T47D (cell line): ENCODE measurements at regions not wholly inside any gene's neighbourhood (a gene's known extent, or its start where the extent isn't known, plus 50 kb on each side); places are given as distances from the start of the nearest gene placed in this dataset.

Experiments
- DNase-seq, 2 experiments: peaks; one replicate each; pipeline versions ENCODE4 v3.0.0 to v3.0.0-alpha.2; 2011 to 2012; ENCODE audit warnings: low read depth in 1 of 2, low spot score in 1 of 2
- JUND ChIP-seq: IDR thresholded peaks from 2 replicates; pipeline ENCODE4 v1.6.1; 2012; ENCODE audit warnings: low read depth
- in situ Hi-C: cut with HindIII; loops from 2 replicates; pipeline ENCODE4 v1.10.0; 2016; ENCODE audit warnings: low sequenced_read_pairs, low pct_unique_long_range_greater_than_20kb

DNA sequence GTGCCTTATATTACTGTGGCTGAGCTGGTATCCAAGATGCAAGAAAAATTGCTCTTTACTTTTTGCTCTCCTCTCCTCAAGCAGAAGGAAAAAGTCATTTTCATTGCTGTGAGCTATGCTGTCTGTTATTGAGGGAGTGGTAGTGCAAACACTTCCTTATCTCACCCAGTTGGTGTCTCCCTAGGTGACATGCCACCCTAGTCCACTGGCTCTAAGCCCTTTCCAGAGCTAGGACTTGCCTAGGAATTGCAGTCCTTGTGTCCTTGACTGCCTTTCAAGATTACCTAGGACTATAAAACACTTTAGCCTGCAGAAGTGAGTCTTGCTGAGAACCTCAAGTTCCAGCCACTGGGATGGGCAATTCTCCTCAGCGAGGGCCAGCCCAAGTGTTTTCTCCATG is 458.3 kb downstream of the MRPL39 start:
- DNase-seq, result no peak
- in situ Hi-C loops, result no loop called here

DNA sequence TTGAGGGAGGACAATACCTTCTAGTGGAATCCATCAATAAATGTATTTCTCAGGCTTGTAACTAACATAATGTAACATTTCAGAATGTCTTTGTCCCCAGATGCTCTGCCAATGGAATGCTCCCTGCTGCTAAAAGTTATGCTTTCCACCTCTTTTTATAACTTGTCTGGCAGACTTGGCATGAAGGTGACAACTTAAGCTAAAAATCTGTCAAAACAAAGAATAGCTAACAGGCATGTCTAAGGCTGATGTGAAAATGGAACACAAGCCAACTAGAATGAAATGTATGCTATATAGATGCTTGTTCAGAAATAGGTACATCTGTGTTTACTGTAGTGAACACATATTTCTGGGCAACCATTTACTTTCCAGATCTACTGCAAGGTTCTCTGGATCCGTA is 467.9 kb downstream of the MRPL39 start:
- no peak for DNase-seq
- no peak for TF ChIP-seq JUND
- in situ Hi-C loops, result no loop called here

More for the DNA sequence above, 458.3 kb downstream of the MRPL39 start:
- TF ChIP-seq JUND, result no peak

DNA sequence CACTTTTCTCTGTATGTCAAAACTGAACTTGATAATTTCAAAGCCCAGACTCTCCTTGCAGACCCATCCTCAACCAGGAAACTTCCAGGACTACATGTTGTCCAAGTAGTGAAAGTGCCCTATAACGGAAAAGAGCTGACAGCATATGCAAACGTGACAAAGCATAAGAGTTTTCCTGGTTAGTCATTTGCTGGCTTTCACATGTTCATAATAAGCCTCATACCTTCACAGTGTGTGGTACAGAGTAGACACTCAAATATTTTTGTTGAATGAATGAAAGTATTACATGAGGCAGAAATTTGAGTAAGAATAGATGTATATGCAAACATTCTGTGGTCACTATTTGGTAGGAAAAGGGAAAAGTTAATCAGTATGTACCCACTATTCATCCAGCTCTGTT is 473.3 kb downstream of the MRPL39 start:
- DNase-seq, result no peak

DNA sequence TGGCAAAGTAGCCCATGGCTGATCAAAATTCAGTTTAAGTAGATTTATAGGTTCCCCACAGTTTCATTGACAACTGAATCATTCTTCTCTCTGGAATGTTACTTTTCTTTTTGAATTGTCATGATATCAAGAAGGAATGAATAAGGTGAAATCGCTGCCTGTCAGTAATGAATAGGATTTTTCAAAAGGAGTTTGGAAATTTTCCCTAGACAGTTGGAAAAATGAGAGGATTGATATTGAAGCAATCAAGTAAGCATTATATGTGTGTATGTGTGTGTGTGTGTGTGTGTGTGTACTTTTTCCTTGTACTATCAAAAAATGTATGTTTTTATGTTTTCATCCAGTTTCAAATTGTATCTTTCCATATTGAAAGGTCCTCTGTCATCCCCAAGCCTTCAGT is 479.5 kb downstream of the MRPL39 start:
- no peak for TF ChIP-seq JUND
- in situ Hi-C loops, result no loop called here
- DNase-seq, result no peak

More for the DNA sequence above, 473.3 kb downstream of the MRPL39 start:
- TF ChIP-seq JUND, result no peak
- in situ Hi-C loops, result no loop called here

DNA sequence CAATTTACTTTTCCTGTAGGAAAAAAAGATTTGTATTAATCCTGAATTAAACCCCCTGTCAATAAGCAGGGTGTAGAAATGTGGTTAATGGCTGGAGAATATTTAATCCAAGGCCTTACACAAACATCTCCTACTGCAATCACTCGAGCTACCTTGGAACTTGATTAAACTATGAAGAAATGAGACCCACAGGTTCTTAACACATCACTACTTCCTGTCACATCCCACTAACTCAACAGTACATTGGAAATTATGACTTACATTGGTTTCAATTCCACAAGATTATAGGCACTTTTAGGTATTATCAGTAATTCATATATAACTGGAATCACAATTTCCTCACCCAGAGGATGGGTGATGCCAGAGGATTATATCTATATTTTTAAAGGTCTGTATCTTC is 480.3 kb downstream of the MRPL39 start:
- in situ Hi-C loops, result no loop called here
- no peak for TF ChIP-seq JUND
- no peak for DNase-seq

DNA sequence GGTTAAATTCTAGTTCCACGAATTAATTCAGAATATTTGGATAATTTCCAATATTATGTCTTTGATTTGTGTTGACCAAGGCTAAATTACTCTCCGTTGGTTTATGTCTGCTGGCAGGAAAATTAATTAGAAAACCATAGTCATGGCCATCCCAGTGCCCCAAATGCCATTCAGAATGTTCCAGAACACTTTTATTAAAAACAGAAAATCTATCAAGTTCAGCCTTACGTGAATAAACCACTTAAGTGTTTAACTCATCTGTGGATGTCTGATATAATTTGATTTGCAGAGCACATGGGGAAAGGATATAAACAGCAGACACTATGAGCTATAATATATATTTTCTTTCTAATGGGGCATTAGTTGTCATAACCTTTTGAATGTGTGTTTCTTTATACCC is 480.7 kb downstream of the MRPL39 start:
- DNase-seq, result no peak
- TF ChIP-seq JUND, result no peak
- in situ Hi-C loops, result no loop called here

DNA sequence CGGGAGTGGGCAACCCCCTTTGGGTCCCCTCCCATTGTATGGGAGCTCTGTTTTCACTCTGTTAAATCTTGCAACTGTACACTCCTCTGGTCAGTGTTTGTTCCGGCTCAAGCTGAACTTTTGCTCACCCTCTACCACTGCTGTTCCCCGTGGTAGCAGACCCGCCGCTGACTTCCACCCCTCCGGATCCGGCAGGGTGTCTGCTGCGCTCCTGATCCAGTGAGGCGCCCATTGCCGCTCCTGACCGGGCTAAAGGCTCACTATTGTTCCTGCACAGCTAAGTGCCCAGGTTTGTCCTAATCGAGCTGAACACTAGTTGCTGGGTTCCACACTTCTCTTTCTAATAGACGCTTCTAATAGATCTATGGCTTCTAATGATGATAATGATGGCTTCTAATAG is 488.6 kb downstream of the MRPL39 start:
- DNase-seq, result no peak
- no peak for TF ChIP-seq JUND
- in situ Hi-C loops, result no loop called here

DNA sequence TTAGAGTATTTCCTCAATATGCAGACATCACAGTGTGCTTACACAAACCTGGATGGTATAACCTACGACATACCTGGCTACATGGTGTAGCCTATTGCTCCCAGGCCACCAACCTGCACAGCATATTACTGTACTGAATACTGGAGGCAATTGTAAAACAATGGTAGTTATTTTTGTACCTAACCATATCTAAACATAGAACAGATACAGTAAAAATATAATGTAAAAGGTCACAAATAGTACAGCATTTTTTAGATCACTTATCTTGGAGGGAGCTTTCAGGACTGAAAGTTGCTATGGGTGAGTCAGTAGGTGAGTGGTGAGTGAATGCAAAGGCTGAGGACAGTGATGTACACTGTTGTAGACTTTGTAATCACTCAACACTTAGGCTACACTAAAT is 492.3 kb downstream of the MRPL39 start:
- no peak for TF ChIP-seq JUND
- in situ Hi-C loops, result no loop called here
- DNase-seq, result no peak

DNA sequence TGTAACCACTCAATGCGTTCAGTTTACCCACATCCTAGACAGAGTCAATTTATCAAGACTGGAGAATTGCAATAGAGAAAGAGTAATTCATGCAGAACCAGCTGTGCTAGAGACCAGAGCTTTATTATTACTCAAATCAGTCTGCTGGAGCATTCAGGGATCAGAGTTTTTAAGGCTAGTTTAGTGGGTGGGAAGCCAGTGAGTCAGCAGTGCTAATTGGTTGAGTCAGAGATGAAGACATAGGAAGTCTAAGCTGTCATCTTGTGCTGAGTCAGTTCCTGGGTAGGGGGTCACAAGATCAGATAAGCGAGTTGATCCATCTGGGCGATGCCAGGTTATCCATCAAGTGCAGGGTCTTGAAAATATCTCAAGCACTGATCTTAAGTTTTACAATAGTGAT is 499.6 kb downstream of the MRPL39 start:
- DNase-seq, result no peak
- TF ChIP-seq JUND, result no peak
- in situ Hi-C loops, result no loop called here

DNA sequence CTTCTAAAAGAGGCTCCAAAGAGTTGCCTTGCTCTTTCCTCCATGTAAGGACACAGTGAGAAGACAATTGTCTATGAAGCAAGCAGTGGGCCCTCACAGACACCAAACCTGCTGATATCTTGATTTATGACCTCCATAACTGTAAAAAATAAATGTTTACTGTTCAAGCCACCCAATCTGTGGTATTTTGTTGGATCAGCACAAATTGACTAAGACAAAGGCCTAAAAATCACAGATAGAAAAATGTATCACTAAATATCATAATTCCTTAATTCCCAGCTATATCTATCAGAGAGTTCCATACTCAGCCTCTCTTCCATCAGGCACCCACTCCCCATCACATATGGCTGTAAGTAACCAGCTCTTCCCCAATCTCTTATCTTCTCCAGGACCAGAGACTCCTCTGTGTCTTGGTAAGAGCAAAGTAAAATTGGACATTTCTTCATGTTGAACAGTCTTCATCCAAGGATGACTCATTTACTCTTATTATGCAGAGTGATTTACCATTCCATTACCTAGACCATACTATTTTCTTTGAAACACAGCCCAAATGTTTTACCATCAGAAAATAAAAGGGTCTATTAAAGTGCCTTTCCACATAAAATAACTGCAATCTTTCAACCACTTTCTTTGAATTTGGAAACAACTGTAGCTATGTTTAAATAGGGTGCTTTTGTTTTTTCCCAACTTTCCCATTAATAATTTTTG is 503.6 kb downstream of the MRPL39 start:
- DNase-seq, result no peak
- in situ Hi-C loops, result no loop called here
- no peak for TF ChIP-seq JUND

DNA sequence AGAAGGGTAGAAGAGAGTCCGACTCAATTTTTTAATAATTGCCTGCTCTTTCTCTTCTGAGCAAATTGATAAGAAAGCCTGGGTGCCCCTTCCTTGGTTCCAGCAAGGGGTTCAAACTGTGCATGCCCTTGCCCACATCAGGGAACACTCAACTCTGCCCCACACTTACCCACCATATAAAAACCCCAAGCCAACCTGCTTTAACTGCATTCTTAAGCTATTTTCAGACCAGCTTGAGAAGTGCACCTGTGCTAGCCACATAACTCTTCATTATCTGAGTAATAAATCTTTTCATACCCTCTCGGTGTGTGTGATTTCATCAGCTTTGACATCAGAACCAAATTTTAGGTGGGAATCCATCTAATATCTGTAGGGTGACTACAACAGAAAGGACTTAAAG is 509.6 kb downstream of the MRPL39 start:
- no peak for DNase-seq
- in situ Hi-C loops, result no loop called here
- no peak for TF ChIP-seq JUND

DNA sequence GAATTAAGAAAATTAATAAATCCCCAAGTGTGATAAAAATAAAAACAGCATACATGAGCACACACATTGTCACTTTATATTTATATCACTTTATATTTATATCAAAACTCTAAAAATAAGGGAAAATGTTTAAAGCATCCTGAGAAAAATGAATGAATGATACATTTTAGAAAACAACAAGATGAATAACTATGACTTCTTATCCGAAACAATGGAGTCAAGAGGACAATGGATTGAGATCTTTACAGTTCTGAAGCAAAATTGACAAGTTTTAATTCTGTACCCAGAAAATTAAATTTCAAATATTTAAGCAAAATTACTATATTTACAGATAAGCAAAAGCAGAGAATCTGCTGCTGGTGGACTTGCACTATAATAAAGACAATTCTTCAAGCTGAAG is 512.6 kb downstream of the MRPL39 start:
- no peak for DNase-seq
- in situ Hi-C loops, result no loop called here
- TF ChIP-seq JUND, result no peak

DNA sequence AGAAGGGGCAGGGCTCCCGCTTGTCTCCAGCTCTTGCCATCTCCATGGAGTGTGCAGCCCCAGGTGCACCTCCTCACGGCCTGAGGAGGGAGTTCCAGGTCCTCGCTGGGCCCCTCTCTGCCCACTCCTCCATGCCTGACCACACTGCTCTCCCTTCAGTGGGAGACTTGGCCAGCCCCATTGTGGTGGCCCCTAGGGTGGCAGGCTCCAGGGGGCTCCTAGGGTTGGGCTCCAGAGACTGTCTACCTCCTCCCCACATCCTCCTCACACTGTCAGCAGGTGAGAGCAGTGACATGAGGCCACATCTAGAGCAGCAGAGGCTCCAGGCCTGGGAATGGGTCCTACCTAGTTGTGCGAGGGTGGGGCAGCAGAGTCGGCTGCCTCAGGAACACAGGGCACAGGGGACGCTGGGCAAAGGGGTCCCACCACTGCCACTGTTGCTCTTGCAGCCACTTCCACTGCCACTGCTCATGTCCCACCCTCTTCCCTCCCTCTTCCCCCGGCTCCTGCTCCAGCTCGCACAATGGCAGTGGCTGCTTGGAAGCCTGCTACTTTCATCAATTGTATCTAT is 514.8 kb downstream of the MRPL39 start:
- TF ChIP-seq JUND, result no peak
- no peak for DNase-seq
- in situ Hi-C loops, result no loop called here

DNA sequence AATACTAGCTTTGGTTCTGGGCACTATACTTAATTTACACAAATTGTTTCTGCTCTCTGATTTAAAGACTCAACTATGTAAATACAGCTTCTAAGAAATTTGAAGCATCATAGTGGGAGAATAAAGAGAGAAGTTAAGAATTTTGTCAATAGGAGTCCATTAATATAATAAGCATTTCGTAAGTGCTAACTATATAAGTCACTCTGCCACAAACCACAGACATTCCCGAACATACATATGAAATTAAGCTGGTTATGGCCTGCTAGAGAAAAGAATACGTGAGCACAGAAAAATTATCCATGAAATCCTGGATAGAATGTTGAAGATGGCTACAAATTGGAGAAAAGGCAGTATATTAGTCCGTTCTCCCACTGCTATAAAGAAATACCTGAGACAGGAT is 526.2 kb downstream of the MRPL39 start:
- no peak for DNase-seq
- no peak for TF ChIP-seq JUND
- in situ Hi-C loops, result no loop called here
